ENCODE measurements at regions not wholly inside any gene's neighbourhood (a gene's known extent, or its start where the extent isn't known, plus 50 kb on each side); places are given as distances from the start of the nearest gene placed in this dataset.

DNA sequence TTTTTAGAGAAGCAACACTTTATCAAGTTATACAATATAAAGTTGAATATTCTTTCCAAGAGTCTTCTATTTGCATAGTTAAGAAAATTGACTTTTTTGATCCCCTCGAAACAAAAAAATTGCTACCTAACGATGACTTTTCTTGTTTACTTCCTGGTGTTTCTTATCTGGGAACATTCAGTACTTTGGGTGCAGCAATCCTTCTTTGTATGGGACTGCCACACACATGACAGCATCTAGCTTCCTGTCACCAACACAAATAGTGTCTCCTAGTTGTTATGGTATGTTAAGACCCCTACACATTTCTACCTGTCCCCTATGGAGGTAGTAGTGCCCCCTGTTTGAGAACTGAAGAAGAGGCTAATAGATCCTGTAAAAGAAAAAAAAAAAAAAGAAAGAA is 841.7 kb upstream of the FAT3 start:
- Histone ChIP-seq H3K9me3 (ENCODE audit: control insufficient read depth in 2 of 2, low read length in 2 of 2) (no peaks in the 10 kb centered on the region), H3K27me3 (ENCODE audit: control insufficient read depth in 1 of 2, insufficient read depth in 2 of 2, low read length in 2 of 2) (no peaks in the 10 kb centered on the region), H3K4me3 (ENCODE audit: low read length in 2 of 2) (no peak overlapping the region), H3K27ac (ENCODE audit: low read length) (no peak overlapping the region), H3K9ac (ENCODE audit: low read length in 2 of 2) (no peak overlapping the region), H3K4me1 (ENCODE audit: control insufficient read depth, insufficient read depth, low read length) (no peaks in the 10 kb centered on the region), H3K36me3 (ENCODE audit: control insufficient read depth in 2 of 2, insufficient read depth in 2 of 2, low read length in 2 of 2) (no peaks in the 10 kb centered on the region)

DNA sequence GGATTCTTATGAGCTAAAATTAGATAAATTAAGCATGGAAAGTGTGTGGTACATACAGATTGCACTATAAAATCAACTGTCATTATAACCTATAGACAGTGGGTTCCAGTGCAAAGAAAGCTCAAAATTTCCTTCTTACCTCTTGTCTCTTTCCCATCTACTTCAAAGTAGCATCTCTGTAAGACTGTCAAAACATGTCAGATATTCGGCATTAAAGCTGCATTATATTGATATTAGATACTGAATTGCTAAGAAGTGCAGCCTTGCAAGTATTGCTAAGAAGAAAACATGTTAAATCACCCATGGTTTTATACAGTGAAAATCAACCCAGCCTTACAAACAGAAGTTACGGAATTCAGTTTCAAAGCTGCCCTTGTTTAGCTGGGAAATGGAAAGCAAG is 849.8 kb upstream of the FAT3 start:
- Histone ChIP-seq H3K27ac (ENCODE audit: low read length) (no peak overlapping the region), H3K27me3 (ENCODE audit: control insufficient read depth in 1 of 2, insufficient read depth in 2 of 2, low read length in 2 of 2) (no peaks in the 10 kb centered on the region), H3K9me3 (ENCODE audit: control insufficient read depth in 2 of 2, low read length in 2 of 2) (no peaks in the 10 kb centered on the region)

DNA sequence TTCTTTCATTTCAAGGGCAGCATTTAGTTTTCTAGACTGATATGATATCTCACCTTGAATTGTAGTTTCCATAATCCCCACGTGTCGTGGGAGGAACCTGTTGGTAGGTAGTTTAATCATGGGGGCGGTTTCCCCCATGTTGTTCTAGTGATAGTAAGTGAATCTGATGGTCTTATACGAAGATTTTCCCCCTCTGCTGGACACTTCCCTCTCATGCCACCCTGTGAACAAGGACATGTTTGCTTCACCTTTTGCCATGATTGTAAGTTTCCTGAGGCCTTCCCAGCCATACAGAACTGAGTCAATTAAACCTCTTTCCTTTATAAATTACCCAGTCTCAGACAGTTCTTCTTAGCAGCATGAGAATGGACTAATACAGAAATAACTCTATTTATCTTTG is 851.1 kb upstream of the FAT3 start:
- no peaks in the 10 kb centered on the region for H3K36me3 ChIP-seq (ENCODE audit: control insufficient read depth in 2 of 2, insufficient read depth in 2 of 2, low read length in 2 of 2)

More for the DNA sequence above, 849.8 kb upstream of the FAT3 start:
- Histone ChIP-seq H3K9ac (ENCODE audit: low read length in 2 of 2) (no peak overlapping the region), H3K36me3 (ENCODE audit: control insufficient read depth in 2 of 2, insufficient read depth in 2 of 2, low read length in 2 of 2) (no peaks in the 10 kb centered on the region), H3K4me3 (ENCODE audit: low read length in 2 of 2) (no peak overlapping the region), H3K4me1 (ENCODE audit: control insufficient read depth, insufficient read depth, low read length) (no peaks in the 10 kb centered on the region)

DNA sequence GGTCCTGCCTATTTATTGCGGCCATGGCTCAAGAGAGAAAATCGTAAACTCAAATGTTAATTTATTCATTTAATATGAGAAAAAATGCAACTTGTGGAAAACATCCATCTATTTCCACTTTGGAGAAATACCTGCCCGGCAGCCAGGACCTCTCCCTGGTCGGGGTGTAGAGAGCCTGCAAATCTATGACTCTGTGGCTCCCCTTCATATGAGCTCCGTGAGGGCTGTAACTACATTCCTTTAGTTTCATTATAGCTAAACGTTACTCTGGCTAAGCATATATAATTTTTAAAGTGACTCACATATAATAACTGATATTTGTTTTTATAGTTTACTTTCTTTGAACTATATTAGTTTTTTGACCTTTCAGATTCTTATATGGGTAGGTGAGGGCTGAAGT is 857.8 kb upstream of the FAT3 start:
- H3K4me3 ChIP-seq (ENCODE audit: low read length in 2 of 2), result no peak overlapping the region
- no peak overlapping the region for H3K27ac ChIP-seq (ENCODE audit: low read length)
- no peaks in the 10 kb centered on the region for H3K9me3 ChIP-seq (ENCODE audit: control insufficient read depth in 2 of 2, low read length in 2 of 2)
- H3K9ac ChIP-seq (ENCODE audit: low read length in 2 of 2), result no peak overlapping the region
- no peaks in the 10 kb centered on the region for H3K27me3 ChIP-seq (ENCODE audit: control insufficient read depth in 1 of 2, insufficient read depth in 2 of 2, low read length in 2 of 2)
- no peaks in the 10 kb centered on the region for H3K4me1 ChIP-seq (ENCODE audit: control insufficient read depth, insufficient read depth, low read length)
- H3K36me3 ChIP-seq (ENCODE audit: control insufficient read depth in 2 of 2, insufficient read depth in 2 of 2, low read length in 2 of 2), result no peaks in the 10 kb centered on the region

More for the DNA sequence above, 851.1 kb upstream of the FAT3 start:
- Histone ChIP-seq H3K4me3 (ENCODE audit: low read length in 2 of 2) (no peak overlapping the region), H3K9me3 (ENCODE audit: control insufficient read depth in 2 of 2, low read length in 2 of 2) (no peaks in the 10 kb centered on the region), H3K4me1 (ENCODE audit: control insufficient read depth, insufficient read depth, low read length) (no peaks in the 10 kb centered on the region), H3K9ac (ENCODE audit: low read length in 2 of 2) (no peak overlapping the region), H3K27ac (ENCODE audit: low read length) (no peak overlapping the region), H3K27me3 (ENCODE audit: control insufficient read depth in 1 of 2, insufficient read depth in 2 of 2, low read length in 2 of 2) (no peaks in the 10 kb centered on the region)

DNA sequence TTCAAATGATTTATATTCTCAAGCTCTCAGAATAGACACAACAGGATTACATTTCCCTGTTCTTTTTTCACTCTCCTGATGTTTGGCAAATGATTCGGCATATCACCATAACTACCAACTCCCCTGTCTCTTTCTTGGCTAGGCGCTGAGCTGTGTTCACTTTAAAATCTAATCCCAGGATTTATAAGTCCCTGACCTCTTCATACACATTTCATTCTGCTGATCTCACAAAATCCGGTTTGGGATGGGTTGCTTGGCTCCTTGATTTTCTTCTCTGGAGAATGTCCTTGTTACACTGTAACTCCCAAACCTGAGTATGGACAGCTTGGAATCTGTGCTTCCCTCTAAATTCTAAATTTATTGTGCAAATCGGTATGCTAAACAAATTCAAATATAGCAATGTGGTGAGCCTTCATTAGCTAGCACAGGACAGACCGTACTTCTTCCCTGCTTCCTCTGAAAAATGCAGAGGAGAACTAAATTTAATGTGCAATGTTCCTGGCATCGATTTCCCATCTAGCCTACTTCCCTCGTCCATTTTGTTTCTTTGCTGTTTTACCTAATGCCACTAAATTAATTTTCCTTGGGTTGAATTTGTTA is 858.5 kb upstream of the FAT3 start:
- Histone ChIP-seq H3K27me3 (ENCODE audit: control insufficient read depth in 1 of 2, insufficient read depth in 2 of 2, low read length in 2 of 2) (no peaks in the 10 kb centered on the region), H3K9ac (ENCODE audit: low read length in 2 of 2) (no peak overlapping the region), H3K27ac (ENCODE audit: low read length) (no peak overlapping the region), H3K9me3 (ENCODE audit: control insufficient read depth in 2 of 2, low read length in 2 of 2) (no peaks in the 10 kb centered on the region), H3K4me3 (ENCODE audit: low read length in 2 of 2) (no peak overlapping the region), H3K4me1 (ENCODE audit: control insufficient read depth, insufficient read depth, low read length) (no peaks in the 10 kb centered on the region), H3K36me3 (ENCODE audit: control insufficient read depth in 2 of 2, insufficient read depth in 2 of 2, low read length in 2 of 2) (no peaks in the 10 kb centered on the region)

DNA sequence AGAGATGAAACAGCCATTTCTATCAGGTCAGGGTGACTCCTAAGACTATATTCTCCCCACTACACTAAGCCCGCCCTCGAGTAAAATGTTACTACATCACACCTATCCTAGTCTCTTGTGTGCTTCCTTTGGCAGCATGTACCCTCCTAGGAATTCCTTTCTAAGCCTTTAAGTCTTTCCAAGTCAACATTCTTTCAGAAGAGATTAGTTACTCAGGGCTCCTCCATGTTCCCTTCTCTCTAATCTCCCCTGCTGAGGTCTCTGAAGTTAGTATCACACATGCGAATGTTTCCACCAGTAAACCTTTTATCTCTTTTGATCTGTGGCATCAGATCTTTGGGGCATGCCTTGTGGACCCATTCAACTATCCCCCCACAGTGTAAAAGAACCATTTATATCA is 873.7 kb upstream of the FAT3 start:
- Histone ChIP-seq H3K4me1 (ENCODE audit: control insufficient read depth, insufficient read depth, low read length) (no peaks in the 10 kb centered on the region), H3K36me3 (ENCODE audit: control insufficient read depth in 2 of 2, insufficient read depth in 2 of 2, low read length in 2 of 2) (no peaks in the 10 kb centered on the region), H3K27me3 (ENCODE audit: control insufficient read depth in 1 of 2, insufficient read depth in 2 of 2, low read length in 2 of 2) (no peaks in the 10 kb centered on the region), H3K9ac (ENCODE audit: low read length in 2 of 2) (no peak overlapping the region), H3K27ac (ENCODE audit: low read length) (no peak overlapping the region), H3K4me3 (ENCODE audit: low read length in 2 of 2) (no peak overlapping the region), H3K9me3 (ENCODE audit: control insufficient read depth in 2 of 2, low read length in 2 of 2) (no peaks in the 10 kb centered on the region)

DNA sequence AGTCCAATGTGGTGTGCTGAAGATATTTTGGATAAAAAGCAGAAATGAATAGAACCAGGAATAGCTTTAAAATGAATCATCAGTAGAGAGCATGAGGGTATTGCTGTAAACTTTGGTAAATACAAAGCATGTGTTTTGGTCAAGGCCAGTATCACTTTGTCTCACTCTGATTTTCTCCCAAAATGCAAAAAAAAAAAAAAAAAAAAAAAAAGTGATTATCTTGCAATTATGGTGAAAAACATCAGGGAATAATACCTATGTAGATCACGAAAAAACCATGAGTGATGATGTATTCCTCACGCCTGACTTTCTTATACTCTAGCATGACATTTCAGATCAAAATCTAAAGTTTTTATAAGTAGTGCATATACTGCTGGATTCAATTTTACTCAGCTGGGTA is 897.9 kb upstream of the FAT3 start:
- no peak overlapping the region for H3K9ac ChIP-seq (ENCODE audit: low read length in 2 of 2)
- H3K9me3 ChIP-seq (ENCODE audit: control insufficient read depth in 2 of 2, low read length in 2 of 2), result peaks cover 0 to 4% of the 10 kb centered on the region in 2 donors
- H3K27ac ChIP-seq (ENCODE audit: low read length), result no peak overlapping the region
- H3K4me1 ChIP-seq (ENCODE audit: control insufficient read depth, insufficient read depth, low read length), result no peaks in the 10 kb centered on the region
- no peaks in the 10 kb centered on the region for H3K36me3 ChIP-seq (ENCODE audit: control insufficient read depth in 2 of 2, insufficient read depth in 2 of 2, low read length in 2 of 2)
- H3K4me3 ChIP-seq (ENCODE audit: low read length in 2 of 2), result no peak overlapping the region
- H3K27me3 ChIP-seq (ENCODE audit: control insufficient read depth in 1 of 2, insufficient read depth in 2 of 2, low read length in 2 of 2), result no peaks in the 10 kb centered on the region

DNA sequence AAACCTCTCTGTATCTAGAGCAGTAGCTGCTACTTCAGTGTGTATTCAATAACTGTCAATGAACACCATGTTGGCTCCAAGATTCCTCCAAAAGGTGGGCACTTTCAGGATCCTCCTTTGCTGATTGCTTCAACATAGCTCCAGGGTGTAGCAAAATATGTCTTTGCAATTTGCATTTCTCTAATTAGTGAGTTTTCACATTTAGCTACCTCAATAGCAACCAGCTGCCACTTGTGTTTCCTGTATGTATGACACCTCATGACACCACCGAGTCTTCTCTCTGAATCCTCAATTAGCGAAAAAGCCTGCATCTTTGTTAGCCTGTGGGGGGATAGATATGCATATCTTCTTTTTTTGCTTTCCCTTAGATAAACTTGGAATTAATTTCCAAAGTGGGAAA is 898.3 kb upstream of the FAT3 start:
- Histone ChIP-seq H3K4me1 (ENCODE audit: control insufficient read depth, insufficient read depth, low read length) (no peaks in the 10 kb centered on the region), H3K9ac (ENCODE audit: low read length in 2 of 2) (no peak overlapping the region), H3K9me3 (ENCODE audit: control insufficient read depth in 2 of 2, low read length in 2 of 2) (peaks cover 0 to 4% of the 10 kb centered on the region in 2 donors), H3K27ac (ENCODE audit: low read length) (no peak overlapping the region), H3K36me3 (ENCODE audit: control insufficient read depth in 2 of 2, insufficient read depth in 2 of 2, low read length in 2 of 2) (no peaks in the 10 kb centered on the region), H3K27me3 (ENCODE audit: control insufficient read depth in 1 of 2, insufficient read depth in 2 of 2, low read length in 2 of 2) (no peaks in the 10 kb centered on the region), H3K4me3 (ENCODE audit: low read length in 2 of 2) (no peak overlapping the region)

DNA sequence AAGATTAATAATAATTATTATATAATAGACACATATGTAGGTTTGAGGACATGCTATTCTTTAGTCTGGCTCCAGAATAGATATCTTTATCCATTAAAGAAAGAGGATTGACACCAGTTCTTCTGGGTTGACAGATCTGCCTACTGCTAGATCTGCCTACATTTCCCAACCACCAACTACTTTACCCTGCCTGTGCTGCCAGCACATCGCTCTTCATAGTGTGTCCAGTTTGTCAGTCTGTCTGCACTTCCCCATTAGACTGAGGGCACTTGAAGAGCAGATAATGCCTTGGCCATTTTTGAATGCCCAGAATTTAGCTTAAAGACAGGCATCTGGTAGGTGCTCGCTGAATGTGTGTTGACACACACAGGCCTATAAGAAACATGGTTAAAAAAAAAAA is 910.1 kb upstream of the FAT3 start:
- no peak overlapping the region for H3K4me3 ChIP-seq (ENCODE audit: low read length in 2 of 2)

DNA sequence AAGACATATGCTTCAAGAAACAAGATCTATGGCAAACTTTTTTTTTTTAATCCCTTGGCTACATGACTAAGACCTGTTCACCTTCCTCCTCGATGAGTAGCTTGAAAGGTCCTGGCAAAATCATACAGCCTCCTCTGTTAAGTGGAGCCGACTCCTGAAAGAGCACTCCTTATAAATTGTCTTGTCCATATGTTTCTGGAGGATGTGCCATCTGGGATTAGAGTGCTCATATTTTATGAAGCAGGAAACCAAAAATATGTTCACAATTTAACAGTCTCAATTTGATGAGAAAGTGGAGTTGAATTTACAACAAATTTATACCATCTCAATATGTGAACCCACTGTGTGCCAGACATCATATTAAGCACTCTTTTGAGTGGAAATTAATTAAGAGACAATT is 912.1 kb upstream of the FAT3 start:
- H3K27ac ChIP-seq (ENCODE audit: low read length), result no peak overlapping the region
- H3K4me1 ChIP-seq (ENCODE audit: control insufficient read depth, insufficient read depth, low read length), result no peaks in the 10 kb centered on the region
- H3K27me3 ChIP-seq (ENCODE audit: control insufficient read depth in 1 of 2, insufficient read depth in 2 of 2, low read length in 2 of 2), result no peaks in the 10 kb centered on the region

More for the DNA sequence above, 910.1 kb upstream of the FAT3 start:
- H3K9ac ChIP-seq (ENCODE audit: low read length in 2 of 2), result no peak overlapping the region
- no peaks in the 10 kb centered on the region for H3K4me1 ChIP-seq (ENCODE audit: control insufficient read depth, insufficient read depth, low read length)
- H3K27me3 ChIP-seq (ENCODE audit: control insufficient read depth in 1 of 2, insufficient read depth in 2 of 2, low read length in 2 of 2), result no peaks in the 10 kb centered on the region
- H3K27ac ChIP-seq (ENCODE audit: low read length), result no peak overlapping the region
- no peaks in the 10 kb centered on the region for H3K9me3 ChIP-seq (ENCODE audit: control insufficient read depth in 2 of 2, low read length in 2 of 2)
- H3K36me3 ChIP-seq (ENCODE audit: control insufficient read depth in 2 of 2, insufficient read depth in 2 of 2, low read length in 2 of 2), result no peaks in the 10 kb centered on the region

DNA sequence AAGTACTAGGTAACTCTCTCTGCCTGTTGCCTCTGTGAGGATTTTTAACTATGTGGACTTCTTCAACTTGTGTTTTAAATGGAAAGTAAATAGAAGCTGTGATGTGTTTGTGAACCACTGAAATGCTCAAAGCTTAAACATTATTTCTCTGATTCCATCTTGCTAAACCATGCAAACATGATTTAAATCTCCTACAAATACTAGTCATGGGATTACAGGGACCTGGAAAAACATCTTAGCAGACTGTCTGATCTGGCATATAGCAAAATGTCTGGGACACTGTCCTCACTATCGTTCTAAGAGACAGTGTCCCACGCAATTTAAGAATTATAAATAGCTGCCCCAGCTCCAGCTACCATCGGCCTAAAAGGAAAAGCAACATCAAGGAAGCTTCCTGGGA is 914.5 kb upstream of the FAT3 start:
- no peak overlapping the region for H3K27ac ChIP-seq (ENCODE audit: low read length)
- H3K27me3 ChIP-seq (ENCODE audit: control insufficient read depth in 1 of 2, insufficient read depth in 2 of 2, low read length in 2 of 2), result no peaks in the 10 kb centered on the region
- no peaks in the 10 kb centered on the region for H3K36me3 ChIP-seq (ENCODE audit: control insufficient read depth in 2 of 2, insufficient read depth in 2 of 2, low read length in 2 of 2)
- H3K9ac ChIP-seq (ENCODE audit: low read length in 2 of 2), result no peak overlapping the region
- no peaks in the 10 kb centered on the region for H3K9me3 ChIP-seq (ENCODE audit: control insufficient read depth in 2 of 2, low read length in 2 of 2)
- H3K4me1 ChIP-seq (ENCODE audit: control insufficient read depth, insufficient read depth, low read length), result no peaks in the 10 kb centered on the region
- no peak overlapping the region for H3K4me3 ChIP-seq (ENCODE audit: low read length in 2 of 2)

More for the DNA sequence above, 912.1 kb upstream of the FAT3 start:
- no peak overlapping the region for H3K4me3 ChIP-seq (ENCODE audit: low read length in 2 of 2)
- H3K9me3 ChIP-seq (ENCODE audit: control insufficient read depth in 2 of 2, low read length in 2 of 2), result no peaks in the 10 kb centered on the region
- no peaks in the 10 kb centered on the region for H3K36me3 ChIP-seq (ENCODE audit: control insufficient read depth in 2 of 2, insufficient read depth in 2 of 2, low read length in 2 of 2)
- no peak overlapping the region for H3K9ac ChIP-seq (ENCODE audit: low read length in 2 of 2)

Data from stomach smooth muscle (tissue), 2 donors.